ENCODE measurements at regions not wholly inside any gene's neighbourhood (a gene's known extent, or its start where the extent isn't known, plus 50 kb on each side); places are given as distances from the start of the nearest gene placed in this dataset.

- H3K27me3 ChIP-seq = no peaks in the 10 kb centered on the region
- no peak overlapping the region for H3K4me3 ChIP-seq
- no peaks in the 10 kb centered on the region for H3K36me3 ChIP-seq (replicated peaks; ENCODE audit: insufficient read depth, low read depth)
- peaks cover 6% of the 10 kb centered on the region for H3K4me1 ChIP-seq (ENCODE audit: insufficient read depth)
- H4K20me1 ChIP-seq (ENCODE audit: insufficient read depth, poor library complexity, severe bottlenecking) = no peaks in the 10 kb centered on the region
- H3K27ac ChIP-seq = no peak overlapping the region
- 82% methylated on average over 8 of the region's 8 CpGs for WGBS (ENCODE audit: low lambda C conversion rate, missing lambda C conversion rate)
- H3K9me3 ChIP-seq (ENCODE audit: low read depth) = no peaks in the 10 kb centered on the region
- H3K9me2 ChIP-seq (replicated peaks; ENCODE audit: insufficient read depth) = no peaks in the 10 kb centered on the region
- H3K79me2 ChIP-seq = no peaks in the 10 kb centered on the region
- no peak for DNase-seq (ENCODE audit: low spot score)
- H2AFZ ChIP-seq = no peak overlapping the region
- TF ChIP-seq, protein P1, sequence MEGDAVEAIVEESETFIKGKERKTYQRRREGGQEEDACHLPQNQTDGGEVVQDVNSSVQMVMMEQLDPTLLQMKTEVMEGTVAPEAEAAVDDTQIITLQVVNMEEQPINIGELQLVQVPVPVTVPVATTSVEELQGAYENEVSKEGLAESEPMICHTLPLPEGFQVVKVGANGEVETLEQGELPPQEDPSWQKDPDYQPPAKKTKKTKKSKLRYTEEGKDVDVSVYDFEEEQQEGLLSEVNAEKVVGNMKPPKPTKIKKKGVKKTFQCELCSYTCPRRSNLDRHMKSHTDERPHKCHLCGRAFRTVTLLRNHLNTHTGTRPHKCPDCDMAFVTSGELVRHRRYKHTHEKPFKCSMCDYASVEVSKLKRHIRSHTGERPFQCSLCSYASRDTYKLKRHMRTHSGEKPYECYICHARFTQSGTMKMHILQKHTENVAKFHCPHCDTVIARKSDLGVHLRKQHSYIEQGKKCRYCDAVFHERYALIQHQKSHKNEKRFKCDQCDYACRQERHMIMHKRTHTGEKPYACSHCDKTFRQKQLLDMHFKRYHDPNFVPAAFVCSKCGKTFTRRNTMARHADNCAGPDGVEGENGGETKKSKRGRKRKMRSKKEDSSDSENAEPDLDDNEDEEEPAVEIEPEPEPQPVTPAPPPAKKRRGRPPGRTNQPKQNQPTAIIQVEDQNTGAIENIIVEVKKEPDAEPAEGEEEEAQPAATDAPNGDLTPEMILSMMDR (IDR thresholded peaks at IDR 0.05; ENCODE audit: poor library complexity) = no peak
- TF ChIP-seq EZH2 (IDR thresholded peaks at IDR 0.05; ENCODE audit: borderline replicate concordance) (no peak), EZH2phosphoT487 (IDR thresholded peaks at IDR 0.05; ENCODE audit: low read depth, severe bottlenecking, unreplicated experiment) (no peak)
- H3K4me2 ChIP-seq = no peak overlapping the region
Measured at GRCh38 chr16:55390630-55391237, 66.7 kb downstream of the IRX6 start.

DNA sequence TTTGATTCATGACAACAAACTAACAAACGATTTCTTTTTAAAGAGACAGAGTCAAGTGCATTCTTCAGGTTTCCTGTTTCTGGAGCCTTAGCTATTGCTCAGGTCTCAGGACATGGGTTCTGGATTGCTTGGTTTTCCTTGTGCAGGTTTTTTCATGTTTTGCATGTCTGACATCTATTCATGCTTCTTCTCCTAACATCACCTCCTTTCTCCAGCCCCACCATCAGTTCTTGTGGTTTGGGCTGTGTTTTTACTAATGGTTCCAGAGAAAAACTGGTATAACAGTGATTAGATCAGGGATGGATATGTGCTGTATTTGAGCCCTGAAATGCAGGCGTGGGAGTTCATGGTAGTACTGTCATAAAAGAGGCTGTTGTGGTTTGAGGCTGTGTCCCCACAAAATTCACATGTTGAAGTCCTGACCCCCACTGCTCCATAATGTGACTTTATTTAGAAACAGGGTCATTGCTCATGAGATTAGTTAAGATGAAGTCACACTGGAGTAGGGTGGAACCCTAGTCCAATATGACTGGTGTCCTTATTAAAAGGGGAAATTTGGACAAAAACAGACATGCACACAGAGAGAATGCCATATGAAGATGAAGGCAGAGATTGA lies 67.9 kb downstream of the IRX6 start:
- no peaks in the 10 kb centered on the region for H4K20me1 ChIP-seq (ENCODE audit: insufficient read depth, poor library complexity, severe bottlenecking)
- H3K36me3 ChIP-seq (replicated peaks; ENCODE audit: insufficient read depth, low read depth) = no peaks in the 10 kb centered on the region
- no peak overlapping the region for H2AFZ ChIP-seq
- H3K27ac ChIP-seq = no peak overlapping the region
- H3K4me2 ChIP-seq = no peak overlapping the region
- no peaks in the 10 kb centered on the region for H3K4me1 ChIP-seq (ENCODE audit: insufficient read depth)
- DNase-seq (ENCODE audit: low spot score) = no peak
- WGBS (ENCODE audit: low lambda C conversion rate, missing lambda C conversion rate) = 76% methylated on average over 2 of the region's 2 CpGs
- H3K9me2 ChIP-seq (replicated peaks; ENCODE audit: insufficient read depth) = no peaks in the 10 kb centered on the region
- no peaks in the 10 kb centered on the region for H3K9me3 ChIP-seq (ENCODE audit: low read depth)
- H3K79me2 ChIP-seq = no peaks in the 10 kb centered on the region
- TF ChIP-seq EZH2phosphoT487 (IDR thresholded peaks at IDR 0.05; ENCODE audit: low read depth, severe bottlenecking, unreplicated experiment) (no peak), EZH2 (IDR thresholded peaks at IDR 0.05; ENCODE audit: borderline replicate concordance) (no peak)
- TF ChIP-seq, protein P1 (IDR thresholded peaks at IDR 0.05; ENCODE audit: poor library complexity) = no peak
- H3K4me3 ChIP-seq = no peak overlapping the region
- no peaks in the 10 kb centered on the region for H3K27me3 ChIP-seq

DNA sequence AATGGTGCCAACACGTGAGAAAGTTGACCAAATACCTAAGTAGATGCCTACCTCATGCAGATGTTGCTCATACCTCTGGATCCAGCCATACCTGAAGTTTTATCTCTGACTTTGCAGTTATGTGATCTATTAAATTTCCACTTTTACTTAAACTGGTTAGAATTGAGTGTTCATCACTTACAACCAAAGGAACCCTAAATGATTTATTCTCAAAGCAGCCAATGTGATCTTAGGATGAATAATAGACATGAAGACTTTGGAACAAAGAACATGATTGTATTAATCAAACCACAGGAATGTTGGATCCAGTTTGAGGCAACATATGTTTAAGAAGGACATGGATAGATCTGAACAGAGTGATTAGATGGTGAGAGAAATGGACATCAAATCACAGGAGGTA lies 68.7 kb downstream of the IRX6 start:
- no peaks in the 10 kb centered on the region for H3K27me3 ChIP-seq
- no peaks in the 10 kb centered on the region for H4K20me1 ChIP-seq (ENCODE audit: insufficient read depth, poor library complexity, severe bottlenecking)
- H3K4me2 ChIP-seq = no peak overlapping the region
- no peak overlapping the region for H2AFZ ChIP-seq
- WGBS (ENCODE audit: low lambda C conversion rate, missing lambda C conversion rate) = 59% methylated on average over 1 of the region's 1 CpG
- no peak for DNase-seq (ENCODE audit: low spot score)
- H3K79me2 ChIP-seq = no peaks in the 10 kb centered on the region
- no peak overlapping the region for H3K4me3 ChIP-seq
- H3K9me3 ChIP-seq (ENCODE audit: low read depth) = no peaks in the 10 kb centered on the region
- H3K36me3 ChIP-seq (replicated peaks; ENCODE audit: insufficient read depth, low read depth) = no peaks in the 10 kb centered on the region
- no peaks in the 10 kb centered on the region for H3K9me2 ChIP-seq (replicated peaks; ENCODE audit: insufficient read depth)
- TF ChIP-seq EZH2 (IDR thresholded peaks at IDR 0.05; ENCODE audit: borderline replicate concordance) = no peak
- TF ChIP-seq, protein P1 (IDR thresholded peaks at IDR 0.05; ENCODE audit: poor library complexity) = no peak
- no peak for TF ChIP-seq EZH2phosphoT487 (IDR thresholded peaks at IDR 0.05; ENCODE audit: low read depth, severe bottlenecking, unreplicated experiment)
- no peaks in the 10 kb centered on the region for H3K4me1 ChIP-seq (ENCODE audit: insufficient read depth)
- H3K27ac ChIP-seq = no peak overlapping the region

Measured in hepatocyte (in vitro differentiated cells).